Ovary (tissue), 7 donors: ENCODE measurements at regions not wholly inside any gene's neighbourhood (a gene's known extent, or its start where the extent isn't known, plus 50 kb on each side); places are given as distances from the start of the nearest gene placed in this dataset.

Source experiments
- DNase-seq, 5 donors: peaks; one replicate each; pipeline ENCODE4 v3.0.0-alpha.2; 2019 to 2020
- H3K27ac ChIP-seq, 2 donors: fragments of 200-600 bp; one replicate each; pipeline versions ENCODE4 v1.5.1 to v1.8.0; 2019 to 2022
- H3K27me3 ChIP-seq: fragments of 200-600 bp; one replicate; pipeline ENCODE4 v1.8.0; 2022
- H3K36me3 ChIP-seq: fragments of 200-600 bp; sonication (generic); one replicate; pipeline ENCODE4 v1.5.1; 2019
- H3K4me1 ChIP-seq: one replicate; pipeline ENCODE4 v1.8.1; 2013; ENCODE audit warnings: mild to moderate bottlenecking, moderate library complexity; ENCODE audit not compliant: insufficient read depth
- H3K4me3 ChIP-seq: fragments of 200-600 bp; sonication (generic); one replicate; pipeline ENCODE4 v1.5.1; 2017
- H3K9me3 ChIP-seq, 2 donors: fragments of 200-600 bp in 1 of 2; sonication (generic) in 1 of 2; one replicate each; pipeline versions ENCODE4 v1.5.1 to v1.8.1; 2013 to 2019; ENCODE audit warnings: mild to moderate bottlenecking in 1 of 2, moderate library complexity in 1 of 2
- EP300 ChIP-seq: sonication (generic); formaldehyde crosslinking; IDR thresholded peaks from one replicate; pipeline ENCODE4 v1.6.1; 2017; ENCODE audit warnings: antibody characterized with exemption
- POLR2A ChIP-seq: fragments of 450-650 bp; IDR thresholded peaks from one replicate; pipeline ENCODE4 v1.6.1; 2017; ENCODE audit warnings: antibody characterized with exemption, mild to moderate bottlenecking, moderate library complexity
- WGBS, 3 donors: extraction: QIAGEN DNeasy Blood & Tissue Kit in 1 of 3; methylation state at CpG; one replicate each; pipeline versions ENCODE4 v1.1.5 to v1.1.7; 2013 to 2017; 5-methylcytosine and 5-hydroxymethylcytosine counted together
- intact Hi-C, 4 donors: fragments of 100-400 bp; cut with DNase I; formaldehyde crosslinking; loops; one replicate each; pipeline versions ENCODE4 v1.11.0 to v1.15.1; 2022 to 2023
- TF ChIP-seq, protein P1 (sequence below), 3 donors: fragments of 450-650 bp in 2 of 3; fragments of 200-600 bp in 1 of 3; IDR thresholded peaks; one replicate each; pipeline versions ENCODE4 v1.5.1 to v1.8.0; 2016 to 2022; ENCODE audit warnings: antibody characterized with exemption in 3 of 3, mild to moderate bottlenecking in 1 of 3
- donor health status: DM: no; HTN: no; CAD: no; lungs with moderate emphysema.
- donor health status: DM: no; HTN: no; CAD: no.
- donor health status: Bipolar disorder and iron deficiency.
- donor health status: DM: no; HTN: no; CAD: no.
- donor health status: DM: yes; HTN: yes; CAD: no.

- intact Hi-C loops = no loop called here
- TF ChIP-seq, protein P1, sequence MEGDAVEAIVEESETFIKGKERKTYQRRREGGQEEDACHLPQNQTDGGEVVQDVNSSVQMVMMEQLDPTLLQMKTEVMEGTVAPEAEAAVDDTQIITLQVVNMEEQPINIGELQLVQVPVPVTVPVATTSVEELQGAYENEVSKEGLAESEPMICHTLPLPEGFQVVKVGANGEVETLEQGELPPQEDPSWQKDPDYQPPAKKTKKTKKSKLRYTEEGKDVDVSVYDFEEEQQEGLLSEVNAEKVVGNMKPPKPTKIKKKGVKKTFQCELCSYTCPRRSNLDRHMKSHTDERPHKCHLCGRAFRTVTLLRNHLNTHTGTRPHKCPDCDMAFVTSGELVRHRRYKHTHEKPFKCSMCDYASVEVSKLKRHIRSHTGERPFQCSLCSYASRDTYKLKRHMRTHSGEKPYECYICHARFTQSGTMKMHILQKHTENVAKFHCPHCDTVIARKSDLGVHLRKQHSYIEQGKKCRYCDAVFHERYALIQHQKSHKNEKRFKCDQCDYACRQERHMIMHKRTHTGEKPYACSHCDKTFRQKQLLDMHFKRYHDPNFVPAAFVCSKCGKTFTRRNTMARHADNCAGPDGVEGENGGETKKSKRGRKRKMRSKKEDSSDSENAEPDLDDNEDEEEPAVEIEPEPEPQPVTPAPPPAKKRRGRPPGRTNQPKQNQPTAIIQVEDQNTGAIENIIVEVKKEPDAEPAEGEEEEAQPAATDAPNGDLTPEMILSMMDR (IDR thresholded peaks at IDR 0.05) = no peak
Measured at GRCh38 chr2:143977356-143977755, 542.6 kb downstream of the ZEB2 start.

DNA sequence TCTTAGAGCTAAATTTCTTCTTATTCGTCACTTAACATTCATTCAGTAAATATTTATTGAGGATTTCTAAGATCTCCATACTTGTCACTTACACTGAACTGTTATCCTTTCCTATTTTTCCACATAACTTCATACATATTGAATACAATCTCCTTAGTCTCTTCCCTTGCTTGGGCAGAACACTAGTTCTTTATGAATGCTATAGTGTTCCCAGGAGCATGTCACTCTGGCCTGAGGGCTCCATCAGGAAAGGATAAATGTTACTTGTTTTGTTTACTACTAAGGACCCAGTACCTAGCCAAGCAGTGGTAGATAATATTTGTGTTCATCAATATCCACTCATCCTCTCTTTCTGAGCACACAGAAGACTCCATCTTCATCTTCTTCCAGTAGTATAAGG, 544.7 kb downstream of the ZEB2 start:
- Histone ChIP-seq H3K36me3 (no peaks in the 10 kb centered on the region), H3K4me1 (no peaks in the 10 kb centered on the region), H3K9me3 (no peaks in the 10 kb centered on the region), H3K27ac (no peak overlapping the region), H3K4me3 (no peak overlapping the region), H3K27me3 (peaks cover 4% of the 10 kb centered on the region)
- WGBS, 3 donors = 57 to 72% (median 65%) methylated on average over 1 of the region's 1 CpG
- intact Hi-C loops = no loop called here
- TF ChIP-seq EP300 (no peak), POLR2A (no peak)
- TF ChIP-seq, protein P1 (IDR thresholded peaks at IDR 0.05) = no peak
- DNase-seq = no peak

More at GRCh38 chr2:143977356-143977755, 542.6 kb downstream of the ZEB2 start:
- H3K4me1 ChIP-seq = no peaks in the 10 kb centered on the region
- peaks cover 4% of the 10 kb centered on the region for H3K27me3 ChIP-seq
- H3K36me3 ChIP-seq = no peaks in the 10 kb centered on the region
- H3K4me3 ChIP-seq = no peak overlapping the region
- no peak overlapping the region for H3K27ac ChIP-seq
- H3K9me3 ChIP-seq = no peaks in the 10 kb centered on the region
- WGBS, 3 donors = 95 to 98% (median 98%) methylated on average over 6 of the region's 6 CpGs
- no peak for DNase-seq

DNA sequence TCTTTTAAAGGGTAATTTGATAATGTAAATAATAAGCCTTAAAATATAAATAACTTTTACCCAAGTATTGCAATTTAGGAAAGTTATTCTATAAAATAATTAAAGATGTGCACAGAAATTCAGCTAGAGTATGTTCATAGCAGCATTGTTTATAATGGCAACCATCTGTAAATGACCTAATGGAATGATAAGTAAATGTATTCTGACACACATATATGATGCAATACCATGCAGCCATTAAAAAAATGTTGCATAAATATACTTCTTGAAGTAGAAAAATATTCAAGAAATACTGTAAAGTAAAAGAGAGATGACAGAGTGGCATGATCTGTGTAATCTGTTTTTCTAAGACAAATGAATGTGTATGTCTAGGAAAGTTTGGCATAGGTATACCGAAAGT, 545.7 kb downstream of the ZEB2 start:
- H3K4me3 ChIP-seq = no peak overlapping the region
- DNase-seq = no peak
- H3K27ac ChIP-seq = no peak overlapping the region
- WGBS, 3 donors = 90 to 94% (median 93%) methylated on average over 1 of the region's 1 CpG
- peaks cover 1% of the 10 kb centered on the region for H3K4me1 ChIP-seq
- no peak for TF ChIP-seq POLR2A
- no peak for TF ChIP-seq EP300
- TF ChIP-seq, protein P1 (IDR thresholded peaks at IDR 0.05) = no peak
- no peaks in the 10 kb centered on the region for H3K9me3 ChIP-seq
- intact Hi-C loops = no loop called here
- H3K36me3 ChIP-seq = no peaks in the 10 kb centered on the region
- H3K27me3 ChIP-seq = peaks cover 4% of the 10 kb centered on the region

DNA sequence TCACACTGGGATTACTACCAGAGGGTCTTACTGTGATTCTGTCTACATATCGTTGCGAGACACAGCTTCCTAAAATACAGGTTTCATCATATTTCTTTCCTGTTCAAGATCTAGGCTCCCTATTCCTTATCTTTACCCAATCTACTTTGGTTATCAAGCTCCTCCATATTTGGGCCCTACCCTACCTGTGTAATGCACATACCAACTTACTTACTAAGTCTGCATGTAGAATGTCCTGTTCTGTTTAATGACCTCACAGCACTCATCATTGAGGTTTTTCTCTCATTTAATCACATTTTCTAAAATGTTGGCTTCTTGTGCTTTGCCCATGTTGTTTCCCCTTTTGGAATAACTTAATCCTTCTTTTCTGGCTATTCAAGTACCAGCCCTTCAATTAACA, 551.1 kb downstream of the ZEB2 start:
- intact Hi-C loops = no loop called here
- 94 to 98% (median 97%) methylated on average over 2 of the region's 2 CpGs for WGBS, 3 donors
- no peak for TF ChIP-seq POLR2A
- TF ChIP-seq EP300 = no peak
- TF ChIP-seq, protein P1 (IDR thresholded peaks at IDR 0.05) = no peak
- no peak for DNase-seq
- Histone ChIP-seq H3K4me3 (no peak overlapping the region), H3K27me3 (no peaks in the 10 kb centered on the region), H3K27ac (no peak overlapping the region), H3K4me1 (peaks cover 1% of the 10 kb centered on the region), H3K36me3 (no peaks in the 10 kb centered on the region), H3K9me3 (no peaks in the 10 kb centered on the region)

GRCh38 chr2:143968360-143968759, 551.6 kb downstream of the ZEB2 start:
- Histone ChIP-seq H3K9me3 (no peaks in the 10 kb centered on the region), H3K36me3 (no peaks in the 10 kb centered on the region), H3K4me1 (peaks cover 1% of the 10 kb centered on the region), H3K27me3 (no peaks in the 10 kb centered on the region), H3K4me3 (no peak overlapping the region), H3K27ac (no peak overlapping the region)
- intact Hi-C loops = no loop called here
- TF ChIP-seq, protein P1 (IDR thresholded peaks at IDR 0.05) = no peak
- TF ChIP-seq EP300 (no peak), POLR2A (no peak)
- no peak for DNase-seq
- 83 to 88% (median 85%) methylated on average over 4 of the region's 4 CpGs for WGBS, 3 donors
